ENCODE measurements at regions not wholly inside any gene's neighbourhood (a gene's known extent, or its start where the extent isn't known, plus 50 kb on each side); places are given as distances from the start of the nearest gene placed in this dataset.

GRCh38 chr4:182142176-182143085, 100.8 kb upstream of the TENM3 start:
- TF ChIP-seq CTCF (IDR thresholded peaks at IDR 0.05 in 2 of 3, conservative IDR thresholded peaks at IDR 0.05 in 1 of 3; ENCODE audit: borderline replicate concordance in 1 of 3, insufficient read depth in 1 of 3, low read depth in 2 of 3, low read length in 2 of 3) = no peak
- TF ChIP-seq POLR2AphosphoS5 (IDR thresholded peaks at IDR 0.05; ENCODE audit: low read depth, low read length) = no peak
- no peak for TF ChIP-seq FOSL1 (IDR thresholded peaks at IDR 0.05; ENCODE audit: low read depth)
- TF ChIP-seq TCF7L2 (IDR thresholded peaks at IDR 0.05; ENCODE audit: borderline replicate concordance, extremely low read depth, insufficient read depth, insufficient read length) = no peak
- TF ChIP-seq SRF (IDR thresholded peaks at IDR 0.05; ENCODE audit: low read depth) = no peak
- no peak for TF ChIP-seq POLR2A (IDR thresholded peaks at IDR 0.05; ENCODE audit: borderline replicate concordance, extremely low read depth, insufficient read depth, insufficient read length)
- TF ChIP-seq SP1 (IDR thresholded peaks at IDR 0.05; ENCODE audit: low read depth) = no peak
- TF ChIP-seq CEBPB (IDR thresholded peaks at IDR 0.05; ENCODE audit: low read depth) = no peak

Measured in HCT116 (cell line).